Endothelial cell of umbilical vein (primary cell): ENCODE measurements at regions not wholly inside any gene's neighbourhood (a gene's known extent, or its start where the extent isn't known, plus 50 kb on each side); places are given as distances from the start of the nearest gene placed in this dataset.

ENCODE experiments used
- BruUV-seq: library from RNA; stranded (reverse); fragments of 400-500 nt; replicated peaks from 2 replicates; lab custom pipeline; 2021; lab: Mats Ljungman, UMichigan
- CTCF ChIA-PET: fragments of 300-600, 350-600 bp; sonication (Branson Sonifier 250); formaldehyde crosslinking; loops from one replicate; lab custom pipeline; 2021; ENCODE audit warnings: antibody characterized with exemption, inconsistent platforms; lab: Charles Lee
- POLR2A ChIA-PET: fragments of 300-600, 350-600 bp; sonication (Branson Sonifier 250); formaldehyde crosslinking; loops from one replicate; lab custom pipeline; 2021; ENCODE audit warnings: antibody characterized with exemption, inconsistent platforms; lab: Charles Lee
- DNase-seq: peaks from one replicate; pipeline ENCODE4 v3.0.0-alpha.2; 2011; ENCODE audit warnings: low read depth, low spot score
- FAIRE-seq: peaks from 2 replicates; lab custom pipeline; 2011; peaks lifted over from hg19 to GRCh38; lab: Jason Lieb, UNC
- H2AFZ ChIP-seq: 2 replicates; pipeline ENCODE4 v1.6.0; 2012; ENCODE audit warnings: low read depth, low read length, control low read depth, inconsistent platforms
- H3K27ac ChIP-seq: 2 replicates; pipeline ENCODE4 v1.5.1; 2011; ENCODE audit warnings: low read depth, mild to moderate bottlenecking, control low read depth, low read length, moderate library complexity; ENCODE audit not compliant: insufficient read depth
- H3K27me3 ChIP-seq, 2 experiments: 2 replicates each; pipeline versions ENCODE4 v1.6.0 to v1.6.1; 2011; ENCODE audit warnings: low read length in 2 of 2, mixed read lengths in 1 of 2; ENCODE audit not compliant: control insufficient read depth in 2 of 2, insufficient read depth in 2 of 2
- H3K36me3 ChIP-seq, 2 experiments: 2 replicates in 1 of 2; 3 replicates in 1 of 2; pipeline ENCODE4 v1.5.1; 2011; ENCODE audit warnings: low read length in 2 of 2, mild to moderate bottlenecking in 1 of 2, moderate library complexity in 1 of 2; ENCODE audit not compliant: control insufficient read depth in 2 of 2, insufficient read depth in 2 of 2; ENCODE audit errors: extremely low read depth in 1 of 2
- H3K4me1 ChIP-seq: 3 replicates; pipeline ENCODE4 v1.5.1; 2011; ENCODE audit warnings: mild to moderate bottlenecking, low read length; ENCODE audit not compliant: control insufficient read depth, insufficient read depth; ENCODE audit errors: extremely low read depth
- H3K4me2 ChIP-seq: 2 replicates; pipeline ENCODE4 v1.6.1; 2011; ENCODE audit warnings: low read length, control low read depth, mixed read lengths; ENCODE audit not compliant: insufficient read depth
- H3K4me3 ChIP-seq, 3 experiments: fragments of 200-600 bp in 1 of 3; sonication (generic), shearing (Covaris generic) in 1 of 3; replicated peaks in 1 of 3; 2 replicates each; pipeline ENCODE4 v1.5.1; 2011 to 2016; ENCODE audit warnings: control low read depth in 3 of 3, low read length in 3 of 3, mild to moderate bottlenecking in 2 of 3, inconsistent platforms in 1 of 3, low read depth in 1 of 3, moderate library complexity in 1 of 3; ENCODE audit not compliant: insufficient read depth in 1 of 3
- H3K79me2 ChIP-seq: 2 replicates; pipeline ENCODE4 v1.6.0; 2012; ENCODE audit warnings: low read length, inconsistent platforms; ENCODE audit not compliant: control insufficient read depth, insufficient read depth
- H3K9ac ChIP-seq: replicated peaks from 2 replicates; pipeline ENCODE3; 2011; ENCODE audit warnings: low read length, control low read depth; ENCODE audit not compliant: insufficient read depth; ENCODE audit errors: extremely low read depth
- H3K9me1 ChIP-seq: replicated peaks from 3 replicates; pipeline ENCODE4 v1.6.0; 2011; ENCODE audit warnings: mild to moderate bottlenecking, low read length; ENCODE audit not compliant: control insufficient read depth, insufficient read depth; ENCODE audit errors: extremely low read depth
- H3K9me3 ChIP-seq: replicated peaks from 2 replicates; pipeline ENCODE4 v1.5.1; 2012; ENCODE audit warnings: low read length, inconsistent platforms; ENCODE audit not compliant: control insufficient read depth, insufficient read depth
- H4K20me1 ChIP-seq: replicated peaks from 2 replicates; pipeline ENCODE3; 2011; ENCODE audit warnings: mild to moderate bottlenecking, low read length; ENCODE audit not compliant: control insufficient read depth, insufficient read depth; ENCODE audit errors: extremely low read depth
- CTCF ChIP-seq, 2 donors: IDR thresholded peaks; 1 replicate in 1 of 2; 2 replicates in 1 of 2; pipeline ENCODE4 v1.5.1; 2011; ENCODE audit warnings: low read length in 2 of 2, mild to moderate bottlenecking in 2 of 2, moderate library complexity in 2 of 2, control low read depth in 1 of 2, inconsistent platforms in 1 of 2, low read depth in 1 of 2; ENCODE audit not compliant: insufficient read depth in 1 of 2; ENCODE audit errors: extremely low read depth in 1 of 2
- EZH2 ChIP-seq: IDR thresholded peaks from 2 replicates; pipeline ENCODE4 v1.6.1; 2012; ENCODE audit warnings: borderline replicate concordance, low read depth, mild to moderate bottlenecking, moderate library complexity, low read length, inconsistent platforms; ENCODE audit not compliant: severe bottlenecking
- FOS ChIP-seq: IDR thresholded peaks from 2 replicates; pipeline ENCODE4 v1.6.1; 2011; ENCODE audit warnings: mild to moderate bottlenecking, low read length, moderate library complexity, borderline replicate concordance; ENCODE audit not compliant: insufficient read depth
- GATA2 ChIP-seq: IDR thresholded peaks from 2 replicates; pipeline ENCODE4 v1.7.0; 2011; ENCODE audit warnings: low read depth, mild to moderate bottlenecking, moderate library complexity, mixed read lengths, low read length; ENCODE audit not compliant: insufficient read length, insufficient read depth
- JUN ChIP-seq: IDR thresholded peaks from 2 replicates; pipeline ENCODE4 v1.6.1; 2011; ENCODE audit warnings: borderline replicate concordance, low read depth; ENCODE audit not compliant: insufficient read length, insufficient read depth
- MAX ChIP-seq: IDR thresholded peaks from 2 replicates; pipeline ENCODE4 v1.6.1; 2011; ENCODE audit not compliant: insufficient read depth, insufficient read length
- MYC ChIP-seq: IDR thresholded peaks from one replicate; pipeline ENCODE4 v1.6.1; 2011; ENCODE audit warnings: mild to moderate bottlenecking, low read depth, low read length
- POLR2A ChIP-seq: IDR thresholded peaks from 2 replicates; pipeline ENCODE4 v1.6.1; 2012; ENCODE audit warnings: low read depth, mild to moderate bottlenecking, control low read depth, low read length
- POLR2AphosphoS5 ChIP-seq: IDR thresholded peaks from 2 replicates; pipeline ENCODE4 v1.6.1; 2012; ENCODE audit warnings: low read depth, mild to moderate bottlenecking, control low read depth, low read length, moderate library complexity; ENCODE audit not compliant: insufficient read depth
- dilution Hi-C: fragments of 300-500 bp; cut with MboI; formaldehyde crosslinking; loops from one replicate; pipeline ENCODE4 v1.15.0; 2019; ENCODE audit warnings: low sequenced_read_pairs; ENCODE audit not compliant: extremely low pct_ligation_motif_present
- intact Hi-C: fragments of 100-400 bp; cut with micrococcal nuclease; formaldehyde crosslinking; loops from one replicate; pipeline ENCODE4 v1.10.0; 2022

- DNase-seq = no peak
- dilution Hi-C loops (no loop called here), intact Hi-C loops (no loop called here)
- ChIA-PET POLR2A (no interaction called here), CTCF (no interaction called here)
- no peaks in the 10 kb centered on the region for H4K20me1 ChIP-seq
- H3K4me3 ChIP-seq = no peak overlapping the region
- H3K4me1 ChIP-seq = no peaks in the 10 kb centered on the region
- H3K4me2 ChIP-seq = no peak overlapping the region
- no peak overlapping the region for H3K9ac ChIP-seq
- TF ChIP-seq POLR2A (no peak), POLR2AphosphoS5 (no peak), EZH2 (no peak), JUN (no peak), MYC (no peak), MAX (no peak), FOS (no peak), GATA2 (no peak), CTCF (IDR thresholded peaks at IDR 0.05; ENCODE audit: extremely low read depth in 1 of 2, insufficient read depth in 1 of 2, low read depth in 1 of 2, low read length in 2 of 2) (no peak)
- H3K9me1 ChIP-seq = no peaks in the 10 kb centered on the region
- H3K79me2 ChIP-seq = no peaks in the 10 kb centered on the region
- no peaks in the 10 kb centered on the region for H3K36me3 ChIP-seq
- FAIRE-seq = no peak
- H3K9me3 ChIP-seq = no peaks in the 10 kb centered on the region
- no peak overlapping the region for H3K27ac ChIP-seq
- H2AFZ ChIP-seq = no peak overlapping the region
- no TSS peak for BruUV-seq
- H3K27me3 ChIP-seq = no peaks in the 10 kb centered on the region
Observed at GRCh38 chr3:110106805-110107204, 769.5 kb upstream of the DPPA4 start.
